ENCODE measurements at regions not wholly inside any gene's neighbourhood (a gene's known extent, or its start where the extent isn't known, plus 50 kb on each side); places are given as distances from the start of the nearest gene placed in this dataset.

- Histone ChIP-seq H3K9me3 (no peaks in the 10 kb centered on the region), H3K36me3 (no peaks in the 10 kb centered on the region), H3K4me3 (no peak overlapping the region), H3K27me3 (no peaks in the 10 kb centered on the region)
- peak; percentile 4 for DNase-seq
Measured at GRCh38 chr1:96487394-96487793, 234.2 kb upstream of the PTBP2 start.

- Histone ChIP-seq H3K9me3 (no peaks in the 10 kb centered on the region), H3K36me3 (no peaks in the 10 kb centered on the region), H3K4me3 (no peak overlapping the region), H3K27me3 (no peaks in the 10 kb centered on the region)
- DNase-seq, result no peak
Measured at GRCh38 chr1:96487971-96488370, 233.6 kb upstream of the PTBP2 start.

- Histone ChIP-seq H3K27me3 (no peaks in the 10 kb centered on the region), H3K36me3 (no peaks in the 10 kb centered on the region), H3K4me3 (no peak overlapping the region), H3K9me3 (no peaks in the 10 kb centered on the region)
- no peak for DNase-seq
Measured at GRCh38 chr1:96488777-96489176, 232.8 kb upstream of the PTBP2 start.

GRCh38 chr1:96492236-96492635 lies 229.3 kb upstream of the PTBP2 start:
- Histone ChIP-seq H3K27me3 (no peaks in the 10 kb centered on the region), H3K36me3 (no peaks in the 10 kb centered on the region), H3K9me3 (no peaks in the 10 kb centered on the region), H3K4me3 (no peak overlapping the region)
- DNase-seq, result no peak

DNA sequence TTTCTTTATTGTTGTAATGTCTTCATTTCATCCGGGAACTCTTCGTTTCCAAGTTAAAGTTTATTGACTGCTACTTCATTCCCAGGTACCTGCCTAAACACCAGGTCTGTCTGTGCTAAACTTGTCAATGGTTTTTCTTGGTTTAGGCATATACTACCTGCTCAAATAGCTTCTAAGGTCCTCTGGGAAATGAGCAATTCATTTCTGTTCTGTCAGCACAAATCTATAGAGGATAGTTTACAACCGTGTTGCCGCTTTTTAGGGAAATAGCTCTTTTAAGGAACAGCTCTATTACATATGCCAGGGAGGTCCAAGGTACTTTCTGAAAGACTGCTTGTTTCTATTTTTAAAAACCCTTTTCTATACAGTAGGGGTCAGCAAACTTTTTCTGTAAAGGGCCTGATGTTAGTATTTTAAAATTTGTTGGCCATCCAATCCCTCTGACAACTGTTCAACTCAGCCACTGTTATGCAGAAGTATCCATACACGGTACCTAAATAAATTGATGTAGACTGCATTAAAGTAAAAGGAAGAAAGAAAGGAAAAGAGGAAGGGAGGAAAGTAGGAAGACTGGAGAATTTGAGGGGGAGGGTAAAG lies 222.7 kb upstream of the PTBP2 start:
- Histone ChIP-seq H3K9me3 (no peaks in the 10 kb centered on the region), H3K4me3 (no peak overlapping the region), H3K36me3 (no peaks in the 10 kb centered on the region), H3K27me3 (no peaks in the 10 kb centered on the region)
- no peak for DNase-seq

GRCh38 chr1:96508233-96508632 lies 213.4 kb upstream of the PTBP2 start:
- Histone ChIP-seq H3K36me3 (no peaks in the 10 kb centered on the region), H3K4me3 (no peak overlapping the region)
- DNase-seq, result no peak

DNA sequence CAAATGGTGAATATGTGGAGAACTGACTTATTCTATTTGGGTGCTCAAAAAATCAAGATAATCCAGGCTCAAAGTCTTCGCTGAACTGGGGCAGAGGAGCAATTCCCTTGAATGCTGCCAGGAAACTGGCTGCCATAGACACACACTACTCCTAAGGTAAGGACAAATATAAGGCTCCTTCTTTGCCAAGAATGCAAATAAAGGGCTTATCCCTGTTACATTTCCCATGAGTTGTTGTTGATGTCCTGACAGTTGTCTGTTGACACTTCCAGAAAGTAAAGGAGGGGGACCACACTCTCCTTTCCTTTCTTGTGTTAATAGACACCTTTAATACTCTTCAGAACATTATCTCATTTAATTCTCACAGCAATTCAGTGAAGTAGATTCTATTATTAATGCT lies 212.2 kb upstream of the PTBP2 start:
- no peak for DNase-seq
- H3K36me3 ChIP-seq, result no peaks in the 10 kb centered on the region
- no peaks in the 10 kb centered on the region for H3K9me3 ChIP-seq
- no peak overlapping the region for H3K4me3 ChIP-seq
- H3K27me3 ChIP-seq, result no peaks in the 10 kb centered on the region

More at GRCh38 chr1:96508233-96508632, 213.4 kb upstream of the PTBP2 start:
- Histone ChIP-seq H3K9me3 (no peaks in the 10 kb centered on the region), H3K27me3 (no peaks in the 10 kb centered on the region)

- H3K4me3 ChIP-seq, result no peak overlapping the region
- no peak for DNase-seq
- no peaks in the 10 kb centered on the region for H3K36me3 ChIP-seq
- H3K9me3 ChIP-seq, result no peaks in the 10 kb centered on the region
- H3K27me3 ChIP-seq, result no peaks in the 10 kb centered on the region
Measured at GRCh38 chr1:96509951-96510350, 211.6 kb upstream of the PTBP2 start.

DNA sequence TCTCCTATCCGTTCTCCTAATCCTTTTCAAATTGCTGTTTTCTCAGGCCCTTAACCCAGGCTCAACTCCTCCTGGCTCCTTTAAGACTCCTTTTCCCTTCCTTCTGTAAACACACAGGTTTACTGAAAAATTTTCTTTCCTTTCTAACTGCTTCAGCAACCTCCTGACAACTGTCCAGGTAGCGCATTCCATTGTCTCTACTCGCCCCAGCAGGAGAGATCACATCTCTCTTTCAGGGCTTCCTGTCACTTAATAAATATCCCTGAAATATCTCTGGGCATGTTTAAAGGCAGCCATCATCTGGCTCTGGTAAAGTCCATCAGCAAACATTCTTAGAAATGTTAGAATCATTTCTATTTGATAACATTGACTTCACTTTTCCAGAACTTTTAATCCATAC lies 211.2 kb upstream of the PTBP2 start:
- H3K9me3 ChIP-seq, result no peaks in the 10 kb centered on the region
- no peak overlapping the region for H3K4me3 ChIP-seq
- no peaks in the 10 kb centered on the region for H3K27me3 ChIP-seq
- DNase-seq, result no peak
- no peaks in the 10 kb centered on the region for H3K36me3 ChIP-seq

- Histone ChIP-seq H3K27me3 (no peaks in the 10 kb centered on the region), H3K36me3 (no peaks in the 10 kb centered on the region), H3K9me3 (no peaks in the 10 kb centered on the region), H3K4me3 (no peak overlapping the region)
- DNase-seq, result no peak
Measured at GRCh38 chr1:96510911-96511310, 210.7 kb upstream of the PTBP2 start.

DNA sequence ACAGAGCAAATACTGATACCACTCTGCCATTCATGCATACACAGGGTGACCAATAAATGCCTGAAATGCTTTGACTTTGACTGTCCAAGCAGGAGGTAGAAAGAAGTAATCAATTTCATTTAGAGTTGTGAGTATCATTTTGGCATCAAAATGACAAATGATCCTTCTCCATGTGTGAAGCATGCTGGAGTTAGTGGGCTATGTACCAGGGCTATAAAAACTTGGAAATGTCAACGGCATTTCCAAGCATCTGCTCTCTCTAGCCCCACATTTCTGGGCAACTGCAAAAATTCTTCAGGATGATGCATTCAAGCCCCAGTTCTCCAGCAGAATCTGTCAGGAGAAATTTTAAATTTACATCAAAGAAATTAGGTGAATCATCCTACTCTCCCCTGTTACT lies 208.4 kb upstream of the PTBP2 start:
- no peak for DNase-seq
- Histone ChIP-seq H3K27me3 (no peaks in the 10 kb centered on the region), H3K4me3 (no peak overlapping the region), H3K36me3 (no peaks in the 10 kb centered on the region), H3K9me3 (no peaks in the 10 kb centered on the region)

DNA sequence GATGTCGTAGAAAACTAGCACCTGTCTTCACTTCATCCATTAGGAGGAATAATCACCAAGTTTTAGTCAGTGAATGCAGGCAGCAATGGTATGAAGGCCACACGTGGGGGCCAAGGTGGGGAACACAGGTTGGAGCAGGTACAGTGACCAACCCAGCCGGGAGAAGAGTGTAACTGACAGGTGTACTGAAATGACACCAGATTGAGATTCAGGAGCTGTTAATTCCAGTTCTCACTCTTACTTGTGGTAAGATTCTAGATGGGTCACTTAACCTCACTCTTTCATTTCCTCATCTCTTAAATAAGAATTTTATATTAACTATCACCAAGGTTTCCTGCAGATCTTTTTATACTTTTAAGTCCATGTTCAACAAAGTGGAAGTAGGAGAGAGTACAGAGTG lies 206.2 kb upstream of the PTBP2 start:
- H3K36me3 ChIP-seq, result no peaks in the 10 kb centered on the region
- no peak for DNase-seq
- no peaks in the 10 kb centered on the region for H3K27me3 ChIP-seq
- no peaks in the 10 kb centered on the region for H3K9me3 ChIP-seq
- H3K4me3 ChIP-seq, result no peak overlapping the region

- Histone ChIP-seq H3K36me3 (no peaks in the 10 kb centered on the region), H3K4me3 (no peak overlapping the region), H3K27me3 (no peaks in the 10 kb centered on the region), H3K9me3 (no peaks in the 10 kb centered on the region)
- no peak for DNase-seq
Measured at GRCh38 chr1:96515925-96516324, 205.7 kb upstream of the PTBP2 start.

DNA sequence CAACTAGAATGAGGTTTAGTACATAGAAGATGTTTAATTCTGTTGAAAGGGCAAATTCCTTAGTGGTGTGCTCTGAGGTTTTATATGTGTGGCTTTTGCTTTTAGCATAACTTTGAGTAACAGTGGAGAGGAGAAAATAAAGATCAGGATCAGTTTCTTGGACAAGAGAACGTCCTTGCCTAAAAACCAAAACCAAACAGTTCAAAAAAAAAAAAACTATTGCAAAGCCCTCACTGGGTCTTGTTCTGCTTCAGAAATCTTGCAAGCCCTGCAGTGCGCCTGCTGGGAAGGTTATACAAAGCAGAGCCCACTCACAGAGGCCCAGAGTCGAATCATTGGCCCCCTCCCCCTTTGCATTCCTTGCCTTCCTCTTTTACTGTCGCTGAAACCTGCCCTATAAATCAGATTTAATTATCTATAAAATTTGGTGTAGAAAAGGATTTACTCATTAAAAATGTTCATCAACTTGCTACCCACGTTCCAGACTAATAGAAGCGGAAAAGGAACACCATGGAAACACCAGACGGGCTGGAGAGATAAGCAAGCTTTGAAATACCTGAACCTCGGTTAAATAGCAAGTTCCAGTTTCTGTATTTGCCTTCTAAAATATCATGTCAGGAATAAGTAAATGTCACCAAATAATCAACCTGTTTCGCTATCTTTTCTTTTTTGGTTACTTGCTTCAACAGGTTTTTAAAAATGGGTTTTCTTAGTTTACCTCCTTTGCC lies 201.6 kb upstream of the PTBP2 start:
- DNase-seq, result no peak
- no peaks in the 10 kb centered on the region for H3K9me3 ChIP-seq
- no peaks in the 10 kb centered on the region for H3K27me3 ChIP-seq
- no peak overlapping the region for H3K4me3 ChIP-seq
- H3K36me3 ChIP-seq, result no peaks in the 10 kb centered on the region

GRCh38 chr1:96520579-96520947 lies 201.0 kb upstream of the PTBP2 start:
- Histone ChIP-seq H3K36me3 (no peaks in the 10 kb centered on the region), H3K27me3 (no peaks in the 10 kb centered on the region), H3K4me3 (no peak overlapping the region), H3K9me3 (no peaks in the 10 kb centered on the region)
- peak; percentile 17 for DNase-seq

GRCh38 chr1:96521010-96521409 lies 200.6 kb upstream of the PTBP2 start:
- no peak for DNase-seq
- Histone ChIP-seq H3K36me3 (no peaks in the 10 kb centered on the region), H3K4me3 (no peak overlapping the region), H3K9me3 (no peaks in the 10 kb centered on the region), H3K27me3 (no peaks in the 10 kb centered on the region)

GRCh38 chr1:96521994-96522760 lies 199.4 kb upstream of the PTBP2 start:
- Histone ChIP-seq H3K36me3 (no peaks in the 10 kb centered on the region), H3K9me3 (0 out of 2 replicates have a peak, but pooled peaks cover 2% of the 10 kb centered on the region), H3K4me3 (no peak overlapping the region), H3K27me3 (no peaks in the 10 kb centered on the region)
- DNase-seq, result peak; percentile 49

GRCh38 chr1:96522927-96523326 lies 198.7 kb upstream of the PTBP2 start:
- peak; percentile 69 for DNase-seq
- Histone ChIP-seq H3K4me3 (no peak overlapping the region), H3K36me3 (no peaks in the 10 kb centered on the region), H3K9me3 (0 out of 2 replicates have a peak, but pooled peaks cover 2% of the 10 kb centered on the region), H3K27me3 (no peaks in the 10 kb centered on the region)

Data from MG63 (cell line).